ENCODE measurements at regions not wholly inside any gene's neighbourhood (a gene's known extent, or its start where the extent isn't known, plus 50 kb on each side); places are given as distances from the start of the nearest gene placed in this dataset.

GRCh38 chr4:158995040-158995439 lies 107.8 kb upstream of the RAPGEF2 start:
- Mint-ChIP-seq H3K36me3 (ENCODE audit: low read depth) (no peaks in the 10 kb centered on the region), H3K4me3 (no peak overlapping the region), H3K27ac (no peak overlapping the region), H3K4me1 (no peaks in the 10 kb centered on the region), H3K9me3 (no peaks in the 10 kb centered on the region), H3K27me3 (ENCODE audit: low read depth) (no peaks in the 10 kb centered on the region)
- TF ChIP-seq CTCF (IDR thresholded peaks at IDR 0.05; ENCODE audit: unreplicated experiment in 3 of 3): no peak

- Mint-ChIP-seq H3K27ac (no peak overlapping the region), H3K36me3 (ENCODE audit: low read depth) (no peaks in the 10 kb centered on the region), H3K9me3 (no peaks in the 10 kb centered on the region), H3K4me3 (no peak overlapping the region), H3K27me3 (ENCODE audit: low read depth) (no peaks in the 10 kb centered on the region), H3K4me1 (no peaks in the 10 kb centered on the region)
- no peak for TF ChIP-seq CTCF (IDR thresholded peaks at IDR 0.05; ENCODE audit: unreplicated experiment in 3 of 3)
Observed at GRCh38 chr4:158995965-158996364, 106.9 kb upstream of the RAPGEF2 start.

GRCh38 chr4:158996669-158997074 lies 106.2 kb upstream of the RAPGEF2 start:
- H3K4me3 Mint-ChIP-seq: no peak overlapping the region
- H3K4me1 Mint-ChIP-seq: no peaks in the 10 kb centered on the region
- H3K27me3 Mint-ChIP-seq (ENCODE audit: low read depth): no peaks in the 10 kb centered on the region
- H3K36me3 Mint-ChIP-seq (ENCODE audit: low read depth): no peaks in the 10 kb centered on the region
- H3K27ac Mint-ChIP-seq: no peak overlapping the region
- no peaks in the 10 kb centered on the region for H3K9me3 Mint-ChIP-seq
- TF ChIP-seq CTCF (IDR thresholded peaks at IDR 0.05; ENCODE audit: unreplicated experiment in 3 of 3): no peak

DNA sequence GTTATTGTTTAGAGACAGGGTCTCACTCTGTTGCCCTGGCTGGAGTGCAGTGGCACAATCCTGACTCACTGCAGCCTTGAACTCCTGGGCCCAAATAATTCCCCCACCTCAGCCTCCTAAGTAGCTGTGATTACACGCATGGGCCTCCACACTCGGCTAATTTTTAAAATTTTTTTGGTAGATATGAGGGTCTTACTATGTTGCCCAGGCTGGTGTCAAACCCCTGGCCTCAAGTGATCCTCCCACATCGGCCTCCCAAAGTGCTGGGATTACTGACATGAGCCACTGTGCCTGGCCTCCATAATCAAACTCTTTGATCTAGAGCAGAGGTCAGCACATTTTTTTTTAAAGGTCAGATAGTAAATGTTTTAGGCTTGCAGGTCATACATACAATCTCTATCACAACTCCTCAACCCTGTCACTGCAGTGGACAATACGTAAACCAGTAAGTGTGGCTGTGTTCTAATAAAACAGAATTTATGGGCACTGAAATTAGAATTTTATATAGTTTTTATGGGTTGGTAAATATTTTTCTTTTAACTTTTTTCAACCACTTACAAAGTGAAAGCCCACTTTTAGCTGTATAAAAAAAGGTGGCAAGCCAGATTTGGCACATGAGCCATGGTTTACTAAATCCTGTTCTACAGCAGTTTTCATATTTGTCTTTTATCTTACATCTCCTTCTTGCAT lies 105.1 kb upstream of the RAPGEF2 start:
- no peaks in the 10 kb centered on the region for H3K27me3 Mint-ChIP-seq (ENCODE audit: low read depth)
- H3K4me3 Mint-ChIP-seq: no peak overlapping the region
- H3K27ac Mint-ChIP-seq: no peak overlapping the region
- no peaks in the 10 kb centered on the region for H3K36me3 Mint-ChIP-seq (ENCODE audit: low read depth)
- H3K9me3 Mint-ChIP-seq: no peaks in the 10 kb centered on the region
- H3K4me1 Mint-ChIP-seq: no peaks in the 10 kb centered on the region
- no peak for TF ChIP-seq CTCF (IDR thresholded peaks at IDR 0.05; ENCODE audit: unreplicated experiment in 3 of 3)

DNA sequence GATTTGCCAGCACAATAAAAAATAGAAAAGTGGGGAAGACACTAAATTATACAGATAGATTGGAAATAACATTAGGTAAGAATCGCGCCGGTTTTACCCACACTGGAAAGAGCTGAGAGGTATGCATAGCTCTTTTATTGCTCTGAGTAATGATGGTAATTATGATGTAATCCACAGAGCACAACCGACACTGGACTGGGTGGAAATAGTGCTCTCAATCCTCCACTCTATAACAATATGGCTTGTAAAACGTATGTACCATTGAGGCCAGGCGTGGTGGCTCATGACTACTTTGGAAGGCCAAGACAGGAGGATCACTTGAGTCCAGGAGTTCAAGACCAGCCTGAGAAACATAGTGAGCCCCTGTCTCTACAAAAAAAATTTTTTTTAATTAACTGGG lies 104.3 kb upstream of the RAPGEF2 start:
- no peaks in the 10 kb centered on the region for H3K27me3 Mint-ChIP-seq (ENCODE audit: low read depth)
- peaks cover 5% of the 10 kb centered on the region for H3K4me1 Mint-ChIP-seq
- no peak for TF ChIP-seq CTCF (IDR thresholded peaks at IDR 0.05; ENCODE audit: unreplicated experiment in 3 of 3)
- no peaks in the 10 kb centered on the region for H3K36me3 Mint-ChIP-seq (ENCODE audit: low read depth)
- H3K27ac Mint-ChIP-seq: no peak overlapping the region
- H3K9me3 Mint-ChIP-seq: no peaks in the 10 kb centered on the region
- no peak overlapping the region for H3K4me3 Mint-ChIP-seq

DNA sequence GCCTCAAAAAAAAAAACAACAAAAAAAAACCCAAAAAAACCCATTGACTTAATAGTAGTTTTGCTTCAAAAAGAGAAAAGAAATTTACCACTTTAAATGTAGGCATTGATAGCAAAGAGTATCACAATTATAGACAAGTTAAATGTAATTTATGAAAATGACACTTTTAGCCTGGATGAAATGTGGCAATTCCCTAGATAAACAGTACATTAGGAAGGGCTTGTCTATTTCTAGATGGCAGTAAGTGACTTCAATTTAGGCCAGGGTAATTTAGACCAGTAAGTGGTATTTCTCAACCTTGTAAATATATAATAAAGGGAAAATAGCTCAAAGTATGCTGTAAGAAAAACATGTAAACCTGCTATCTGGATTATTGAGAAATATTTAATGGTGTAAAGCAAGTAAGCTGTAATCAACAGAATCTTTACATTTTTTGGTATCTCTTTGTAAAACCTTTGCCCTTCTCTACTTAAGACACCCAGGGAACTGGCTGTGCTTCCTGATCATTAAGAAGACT lies 103.7 kb upstream of the RAPGEF2 start:
- no peak overlapping the region for H3K4me3 Mint-ChIP-seq
- H3K9me3 Mint-ChIP-seq: no peaks in the 10 kb centered on the region
- no peaks in the 10 kb centered on the region for H3K27me3 Mint-ChIP-seq (ENCODE audit: low read depth)
- H3K27ac Mint-ChIP-seq: no peak overlapping the region
- no peak for TF ChIP-seq CTCF (IDR thresholded peaks at IDR 0.05; ENCODE audit: unreplicated experiment in 3 of 3)
- no peaks in the 10 kb centered on the region for H3K36me3 Mint-ChIP-seq (ENCODE audit: low read depth)
- H3K4me1 Mint-ChIP-seq: peaks cover 7% of the 10 kb centered on the region
